Hypothalamus (tissue), 51 donors: ENCODE measurements at regions not wholly inside any gene's neighbourhood (a gene's known extent, or its start where the extent isn't known, plus 50 kb on each side); places are given as distances from the start of the nearest gene placed in this dataset.
"Not testable (repeated sequence)": the region's sequence is repeated elsewhere in the genome, so short reads cannot be mapped to it uniquely, and the experiment has no call there.

Experiments
- DNase-seq, 51 donors: peaks; one replicate each; lab custom pipeline; 2025; lab: John Stamatoyannopoulos, UW

GRCh38 chr11:31959716-31960115, 131.2 kb upstream of the RCN1 start:
- DNase-seq: no peak

GRCh38 chr11:31958076-31958735, 132.7 kb upstream of the RCN1 start:
- peak in 41 of 51 donors; percentile 3 to 71 (median 28) for DNase-seq

GRCh38 chr11:31957674-31958073, 133.2 kb upstream of the RCN1 start:
- DNase-seq: no peak

GRCh38 chr11:31956310-31956709, 134.6 kb upstream of the RCN1 start:
- DNase-seq: no peak

- no peak for DNase-seq
Observed at GRCh38 chr11:31955838-31956237, 135.0 kb upstream of the RCN1 start.

- DNase-seq: no peak
Observed at GRCh38 chr11:31953803-31954327, 137.0 kb upstream of the RCN1 start.

- not testable (repeated sequence) for DNase-seq
Observed at GRCh38 chr11:31949733-31950200, 138.6 kb upstream of the PAX6 start.

- no peak for DNase-seq
Observed at GRCh38 chr11:31947051-31947450, 135.9 kb upstream of the PAX6 start.

- no peak for DNase-seq
Observed at GRCh38 chr11:31943056-31943780, 132.1 kb upstream of the PAX6 start.

GRCh38 chr11:31940371-31941037, 129.4 kb upstream of the PAX6 start:
- DNase-seq: no peak

- DNase-seq: no peak
Observed at GRCh38 chr11:31939004-31939403, 127.9 kb upstream of the PAX6 start.

- DNase-seq: no peak
Observed at GRCh38 chr11:31936312-31936711, 125.2 kb upstream of the PAX6 start.

- no peak for DNase-seq
Observed at GRCh38 chr11:31932879-31933278, 121.8 kb upstream of the PAX6 start.

GRCh38 chr11:31927982-31928381, 116.9 kb upstream of the PAX6 start:
- no peak for DNase-seq

GRCh38 chr11:31926816-31927528, 115.8 kb upstream of the PAX6 start:
- DNase-seq: no peak

- DNase-seq: no peak
Observed at GRCh38 chr11:31926106-31926505, 115.0 kb upstream of the PAX6 start.

GRCh38 chr11:31922450-31922849, 111.3 kb upstream of the PAX6 start:
- DNase-seq: no peak

- no peak for DNase-seq
Observed at GRCh38 chr11:31921081-31921480, 110.0 kb upstream of the PAX6 start.

- DNase-seq: no peak
Observed at GRCh38 chr11:31919175-31919574, 108.1 kb upstream of the PAX6 start.

GRCh38 chr11:31915867-31916266, 104.7 kb upstream of the PAX6 start:
- DNase-seq: no peak

GRCh38 chr11:31913985-31914384, 102.9 kb upstream of the PAX6 start:
- DNase-seq: no peak
